Liver (tissue), 8 donors: ENCODE measurements at regions not wholly inside any gene's neighbourhood (a gene's known extent, or its start where the extent isn't known, plus 50 kb on each side); places are given as distances from the start of the nearest gene placed in this dataset.

Experiments
- DNase-seq: peaks from one replicate; pipeline ENCODE4 v3.0.0-alpha.2; 2017; ENCODE audit warnings: low spot score
- H3K27ac ChIP-seq, 2 donors: one replicate each; pipeline ENCODE4 v1.7.0; 2013; ENCODE audit warnings: inconsistent platforms in 2 of 2, low read length in 2 of 2, control low read depth in 1 of 2, low read depth in 1 of 2, mild to moderate bottlenecking in 1 of 2
- H3K27me3 ChIP-seq, 4 donors: one replicate each; pipeline versions ENCODE4 v1.6.1 to v1.7.0; 2013; ENCODE audit warnings: low read length in 3 of 4, inconsistent platforms in 1 of 4, mild to moderate bottlenecking in 1 of 4, moderate library complexity in 1 of 4; ENCODE audit not compliant: control insufficient read depth in 4 of 4, insufficient read depth in 4 of 4
- H3K36me3 ChIP-seq, 4 donors: one replicate each; pipeline versions ENCODE4 v1.6.1 to v1.7.0; 2013; ENCODE audit warnings: low read length in 3 of 4, mild to moderate bottlenecking in 3 of 4, low read depth in 1 of 4, moderate library complexity in 1 of 4; ENCODE audit not compliant: control insufficient read depth in 4 of 4, insufficient read depth in 3 of 4
- H3K4me1 ChIP-seq, 4 donors: one replicate each; pipeline versions ENCODE4 v1.6.1 to v1.7.0; 2013; ENCODE audit warnings: low read length in 3 of 4, mild to moderate bottlenecking in 3 of 4, moderate library complexity in 1 of 4; ENCODE audit not compliant: control insufficient read depth in 4 of 4, insufficient read depth in 4 of 4
- H3K4me3 ChIP-seq, 3 donors: one replicate each; pipeline versions ENCODE4 v1.6.1 to v1.7.0; 2013; ENCODE audit warnings: low read length in 3 of 3, control low read depth in 1 of 3, low read depth in 1 of 3, mild to moderate bottlenecking in 1 of 3
- H3K9ac ChIP-seq, 2 donors: one replicate each; pipeline ENCODE4 v1.7.0; 2013; ENCODE audit warnings: low read length in 2 of 2, mild to moderate bottlenecking in 2 of 2, moderate library complexity in 2 of 2, control low read depth in 1 of 2, low read depth in 1 of 2
- H3K9me3 ChIP-seq, 4 donors: one replicate each; pipeline versions ENCODE4 v1.6.1 to v1.7.0; 2013; ENCODE audit warnings: low read length in 3 of 4; ENCODE audit not compliant: control insufficient read depth in 4 of 4
- EGR1 ChIP-seq, 2 donors: IDR thresholded peaks; 2 replicates each; pipeline ENCODE4 v1.6.1; 2016 to 2018; ENCODE audit warnings: antibody characterized with exemption in 2 of 2, low read depth in 2 of 2
- FOXA1 ChIP-seq: IDR thresholded peaks from 2 replicates; pipeline ENCODE4 v1.6.1; 2016; ENCODE audit warnings: antibody characterized with exemption
- FOXA2 ChIP-seq: IDR thresholded peaks from 2 replicates; pipeline ENCODE4 v1.6.1; 2016; ENCODE audit warnings: antibody characterized with exemption
- GABPA ChIP-seq, 2 donors: IDR thresholded peaks in 1 of 2; conservative IDR thresholded peaks in 1 of 2; 2 replicates each; pipeline ENCODE4 v1.6.1; 2016; ENCODE audit warnings: antibody characterized with exemption in 2 of 2, mild to moderate bottlenecking in 1 of 2, moderate library complexity in 1 of 2
- HNF4A ChIP-seq, 2 donors: conservative IDR thresholded peaks; 2 replicates each; pipeline ENCODE4 v1.6.1; 2016; ENCODE audit warnings: antibody characterized with exemption in 2 of 2, mild to moderate bottlenecking in 2 of 2
- HNF4G ChIP-seq: IDR thresholded peaks from 2 replicates; pipeline ENCODE4 v1.6.1; 2016; ENCODE audit warnings: antibody characterized with exemption
- JUND ChIP-seq, 2 donors: IDR thresholded peaks; 2 replicates each; pipeline ENCODE4 v1.6.1; 2016; ENCODE audit warnings: antibody characterized with exemption in 2 of 2
- MAX ChIP-seq: IDR thresholded peaks from 2 replicates; pipeline ENCODE4 v1.6.1; 2016; ENCODE audit warnings: antibody characterized with exemption
- NR2F2 ChIP-seq: IDR thresholded peaks from 2 replicates; pipeline ENCODE4 v1.6.1; 2016; ENCODE audit warnings: antibody characterized with exemption
- RAD21 ChIP-seq, 2 donors: IDR thresholded peaks; 2 replicates each; pipeline ENCODE4 v1.6.1; 2016; ENCODE audit warnings: antibody characterized with exemption in 2 of 2, mild to moderate bottlenecking in 2 of 2
- REST ChIP-seq: IDR thresholded peaks from 2 replicates; pipeline ENCODE4 v1.6.1; 2016; ENCODE audit warnings: antibody characterized with exemption, mild to moderate bottlenecking
- RXRA ChIP-seq, 2 donors: IDR thresholded peaks; 2 replicates each; pipeline ENCODE4 v1.6.1; 2017 to 2018; ENCODE audit warnings: antibody characterized with exemption in 2 of 2, mild to moderate bottlenecking in 1 of 2
- SP1 ChIP-seq: IDR thresholded peaks from 2 replicates; pipeline ENCODE4 v1.6.1; 2018; ENCODE audit warnings: antibody characterized with exemption, mild to moderate bottlenecking
- TAF1 ChIP-seq: conservative IDR thresholded peaks from 2 replicates; pipeline ENCODE4 v1.6.1; 2016; ENCODE audit warnings: antibody characterized with exemption, mild to moderate bottlenecking
- YY1 ChIP-seq: IDR thresholded peaks from 2 replicates; pipeline ENCODE4 v1.6.1; 2016; ENCODE audit warnings: antibody characterized with exemption, mild to moderate bottlenecking
- WGBS: extraction: QIAGEN DNeasy Blood & Tissue Kit; methylation state at CpG from one replicate; pipeline ENCODE4 v1.1.7; 2013; 5-methylcytosine and 5-hydroxymethylcytosine counted together
- TF ChIP-seq, protein P1 (sequence below): IDR thresholded peaks from 2 replicates; pipeline ENCODE4 v1.6.1; 2016; ENCODE audit warnings: antibody characterized with exemption
- TF ChIP-seq, protein P2 (sequence below): fragments of 150-350 bp; IDR thresholded peaks from 2 replicates; pipeline ENCODE4 v1.5.1; 2017; ENCODE audit warnings: improper control_type of control experiment, low read depth, low read length; ENCODE audit not compliant: missing input control
- TF ChIP-seq, protein P3 (sequence below): IDR thresholded peaks from 2 replicates; pipeline ENCODE4 v1.6.1; 2016; ENCODE audit warnings: antibody characterized with exemption
- donor health status: healthy.
- donor health status: healthy.
- donor health status: healthy.
- donor health status: healthy.
- donor health status: healthy.

DNA sequence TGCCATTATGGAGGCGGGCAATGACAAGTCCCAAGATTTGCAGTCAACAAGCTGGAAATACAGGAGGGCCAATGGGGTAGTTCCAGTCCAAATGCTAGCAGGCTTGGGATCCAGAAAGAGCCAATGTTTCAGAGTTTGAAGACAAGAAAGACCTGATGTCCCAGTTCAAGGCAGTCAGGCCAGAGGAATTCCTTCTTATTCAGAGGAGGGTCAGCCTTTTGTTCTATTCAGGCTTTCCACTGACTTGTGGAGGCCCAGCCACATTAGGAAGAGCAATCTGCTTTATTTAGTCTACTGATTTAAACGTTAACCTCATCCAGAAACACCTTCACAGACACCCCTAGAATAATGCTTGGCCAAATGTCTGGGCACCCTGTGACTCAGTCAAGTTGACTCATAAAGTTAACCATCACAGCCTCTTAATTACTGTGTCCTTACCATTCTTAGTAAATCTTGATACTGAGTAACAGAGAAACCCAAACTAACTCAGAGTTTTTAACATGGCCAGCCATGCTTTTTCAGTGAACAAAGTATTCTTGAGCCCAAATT is 50.9 kb upstream of the NPHP3 start:
- peaks cover 0 to 3% (median 0%) of the 10 kb centered on the region in 4 donors for H3K27me3 ChIP-seq
- no peak overlapping the region for H3K4me3 ChIP-seq
- WGBS = 75% methylated on average over 2 of the region's 2 CpGs
- no peaks in the 10 kb centered on the region for H3K4me1 ChIP-seq
- H3K9me3 ChIP-seq = no peaks in the 10 kb centered on the region
- no peak overlapping the region for H3K9ac ChIP-seq
- no peak overlapping the region for H3K27ac ChIP-seq
- TF ChIP-seq EGR1 (IDR thresholded peaks at IDR 0.05; ENCODE audit: low read depth in 2 of 2) (no peak), RXRA (IDR thresholded peaks at IDR 0.05) (no peak), HNF4G (no peak), HNF4A (conservative IDR thresholded peaks at IDR 0.05) (no peak), FOXA1 (no peak), JUND (IDR thresholded peaks at IDR 0.05) (no peak), RAD21 (IDR thresholded peaks at IDR 0.05) (no peak), GABPA (IDR thresholded peaks at IDR 0.05 in 1 of 2, conservative IDR thresholded peaks at IDR 0.05 in 1 of 2) (no peak), REST (no peak), SP1 (no peak), NR2F2 (no peak), FOXA2 (no peak), TAF1 (no peak), YY1 (no peak), MAX (no peak)
- TF ChIP-seq, protein P1, sequence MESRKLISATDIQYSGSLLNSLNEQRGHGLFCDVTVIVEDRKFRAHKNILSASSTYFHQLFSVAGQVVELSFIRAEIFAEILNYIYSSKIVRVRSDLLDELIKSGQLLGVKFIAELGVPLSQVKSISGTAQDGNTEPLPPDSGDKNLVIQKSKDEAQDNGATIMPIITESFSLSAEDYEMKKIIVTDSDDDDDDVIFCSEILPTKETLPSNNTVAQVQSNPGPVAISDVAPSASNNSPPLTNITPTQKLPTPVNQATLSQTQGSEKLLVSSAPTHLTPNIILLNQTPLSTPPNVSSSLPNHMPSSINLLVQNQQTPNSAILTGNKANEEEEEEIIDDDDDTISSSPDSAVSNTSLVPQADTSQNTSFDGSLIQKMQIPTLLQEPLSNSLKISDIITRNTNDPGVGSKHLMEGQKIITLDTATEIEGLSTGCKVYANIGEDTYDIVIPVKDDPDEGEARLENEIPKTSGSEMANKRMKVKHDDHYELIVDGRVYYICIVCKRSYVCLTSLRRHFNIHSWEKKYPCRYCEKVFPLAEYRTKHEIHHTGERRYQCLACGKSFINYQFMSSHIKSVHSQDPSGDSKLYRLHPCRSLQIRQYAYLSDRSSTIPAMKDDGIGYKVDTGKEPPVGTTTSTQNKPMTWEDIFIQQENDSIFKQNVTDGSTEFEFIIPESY = no peak
- TF ChIP-seq, protein P2, sequence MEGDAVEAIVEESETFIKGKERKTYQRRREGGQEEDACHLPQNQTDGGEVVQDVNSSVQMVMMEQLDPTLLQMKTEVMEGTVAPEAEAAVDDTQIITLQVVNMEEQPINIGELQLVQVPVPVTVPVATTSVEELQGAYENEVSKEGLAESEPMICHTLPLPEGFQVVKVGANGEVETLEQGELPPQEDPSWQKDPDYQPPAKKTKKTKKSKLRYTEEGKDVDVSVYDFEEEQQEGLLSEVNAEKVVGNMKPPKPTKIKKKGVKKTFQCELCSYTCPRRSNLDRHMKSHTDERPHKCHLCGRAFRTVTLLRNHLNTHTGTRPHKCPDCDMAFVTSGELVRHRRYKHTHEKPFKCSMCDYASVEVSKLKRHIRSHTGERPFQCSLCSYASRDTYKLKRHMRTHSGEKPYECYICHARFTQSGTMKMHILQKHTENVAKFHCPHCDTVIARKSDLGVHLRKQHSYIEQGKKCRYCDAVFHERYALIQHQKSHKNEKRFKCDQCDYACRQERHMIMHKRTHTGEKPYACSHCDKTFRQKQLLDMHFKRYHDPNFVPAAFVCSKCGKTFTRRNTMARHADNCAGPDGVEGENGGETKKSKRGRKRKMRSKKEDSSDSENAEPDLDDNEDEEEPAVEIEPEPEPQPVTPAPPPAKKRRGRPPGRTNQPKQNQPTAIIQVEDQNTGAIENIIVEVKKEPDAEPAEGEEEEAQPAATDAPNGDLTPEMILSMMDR = no peak
- TF ChIP-seq, protein P3, sequence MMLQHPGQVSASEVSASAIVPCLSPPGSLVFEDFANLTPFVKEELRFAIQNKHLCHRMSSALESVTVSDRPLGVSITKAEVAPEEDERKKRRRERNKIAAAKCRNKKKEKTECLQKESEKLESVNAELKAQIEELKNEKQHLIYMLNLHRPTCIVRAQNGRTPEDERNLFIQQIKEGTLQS = no peak
- H3K36me3 ChIP-seq = no peaks in the 10 kb centered on the region
- DNase-seq = no peak
